CD14-positive monocyte (primary cell): ENCODE measurements at regions not wholly inside any gene's neighbourhood (a gene's known extent, or its start where the extent isn't known, plus 50 kb on each side); places are given as distances from the start of the nearest gene placed in this dataset.

Experiments used
- DNase-seq, 3 donors: peaks; one replicate each; pipeline ENCODE4 v3.0.0-alpha.2; 2011 to 2022
- H2AFZ ChIP-seq: 2 replicates; pipeline ENCODE4 v1.6.0; 2012; ENCODE audit warnings: mild to moderate bottlenecking, low read depth, low read length, inconsistent platforms; ENCODE audit not compliant: insufficient read depth, poor library complexity, severe bottlenecking
- H3K27ac ChIP-seq, 2 donors: 1 replicate in 1 of 2; 2 replicates in 1 of 2; pipeline ENCODE4 v1.5.1; 2012 to 2013; ENCODE audit warnings: low read length in 2 of 2, control low read depth in 1 of 2, inconsistent platforms in 1 of 2, low read depth in 1 of 2, mild to moderate bottlenecking in 1 of 2
- H3K27me3 ChIP-seq, 2 donors: one replicate each; pipeline versions ENCODE4 v1.6.0 to v1.6.1; 2011 to 2013; ENCODE audit warnings: low read length in 2 of 2; ENCODE audit not compliant: control insufficient read depth in 2 of 2, insufficient read depth in 2 of 2
- H3K36me3 ChIP-seq, 2 donors: replicated peaks in 1 of 2; 1 replicate in 1 of 2; 2 replicates in 1 of 2; pipeline versions ENCODE4 v1.5.1 to v1.6.1; 2012 to 2013; ENCODE audit warnings: low read length in 2 of 2, control low read depth in 1 of 2, inconsistent platforms in 1 of 2, mild to moderate bottlenecking in 1 of 2; ENCODE audit not compliant: insufficient read depth in 2 of 2, control insufficient read depth in 1 of 2
- H3K4me1 ChIP-seq, 2 donors: 1 replicate in 1 of 2; 2 replicates in 1 of 2; pipeline versions ENCODE4 v1.5.1 to v1.6.1; 2012 to 2013; ENCODE audit warnings: low read length in 2 of 2, control low read depth in 1 of 2, inconsistent platforms in 1 of 2, mild to moderate bottlenecking in 1 of 2, moderate library complexity in 1 of 2; ENCODE audit not compliant: insufficient read depth in 2 of 2, control insufficient read depth in 1 of 2
- H3K4me2 ChIP-seq: replicated peaks from 2 replicates; pipeline ENCODE3; 2012; ENCODE audit warnings: low read length, moderate library complexity, mild to moderate bottlenecking; ENCODE audit not compliant: poor library complexity, severe bottlenecking; ENCODE audit errors: extremely low read depth
- H3K4me3 ChIP-seq, 3 experiments: fragments of 200-600 bp in 1 of 3; sonication (generic) in 1 of 3; replicated peaks in 1 of 3; 1 replicate in 2 of 3; 2 replicates in 1 of 3; pipeline ENCODE4 v1.5.1; 2011 to 2013; ENCODE audit warnings: low read length in 3 of 3, mild to moderate bottlenecking in 3 of 3, control low read depth in 2 of 3, low read depth in 2 of 3, inconsistent platforms in 1 of 3, moderate library complexity in 1 of 3
- H3K79me2 ChIP-seq: 2 replicates; pipeline ENCODE4 v1.6.0; 2012; ENCODE audit warnings: mild to moderate bottlenecking, control low read depth, inconsistent platforms, low read length, moderate library complexity; ENCODE audit not compliant: insufficient read depth
- H3K9ac ChIP-seq: 2 replicates; pipeline ENCODE4 v1.6.0; 2017; ENCODE audit warnings: low read length, mild to moderate bottlenecking; ENCODE audit not compliant: insufficient read depth, poor library complexity, severe bottlenecking
- H3K9me3 ChIP-seq, 2 donors: replicated peaks in 1 of 2; 1 replicate in 1 of 2; 2 replicates in 1 of 2; pipeline versions ENCODE4 v1.5.1 to v1.6.1; 2012 to 2013; ENCODE audit warnings: low read length in 2 of 2, control low read depth in 1 of 2; ENCODE audit not compliant: control insufficient read depth in 1 of 2, insufficient read depth in 1 of 2
- H4K20me1 ChIP-seq: 2 replicates; pipeline ENCODE4 v1.6.0; 2012; ENCODE audit warnings: mild to moderate bottlenecking, low read length, control low read depth, moderate library complexity; ENCODE audit not compliant: insufficient read depth
- H3K27ac Mint-ChIP-seq, 7 donors: one replicate each; pipeline ENCODE4 v1.8.0; 2020; ENCODE audit warnings: mild to moderate bottlenecking in 7 of 7, mixed read lengths in 7 of 7, moderate library complexity in 6 of 7, inconsistent platforms in 2 of 7
- H3K27me3 Mint-ChIP-seq, 3 donors: one replicate each; pipeline ENCODE4 v1.8.0; 2021 to 2022; ENCODE audit warnings: low read depth in 3 of 3, mild to moderate bottlenecking in 3 of 3, mixed read lengths in 3 of 3, moderate library complexity in 3 of 3, inconsistent platforms in 1 of 3
- H3K36me3 Mint-ChIP-seq, 2 donors: one replicate each; pipeline ENCODE4 v1.8.0; 2020; ENCODE audit warnings: mixed read lengths in 2 of 2, inconsistent platforms in 1 of 2, mild to moderate bottlenecking in 1 of 2
- H3K4me1 Mint-ChIP-seq: one replicate; pipeline ENCODE4 v1.8.0; 2020; ENCODE audit warnings: mild to moderate bottlenecking, mixed read lengths
- H3K4me3 Mint-ChIP-seq, 2 donors: one replicate each; pipeline ENCODE4 v1.8.0; 2020; ENCODE audit warnings: mild to moderate bottlenecking in 2 of 2, mixed read lengths in 2 of 2, moderate library complexity in 1 of 2
- H3K9me3 Mint-ChIP-seq, 7 donors: one replicate each; pipeline ENCODE4 v1.8.0; 2020 to 2022; ENCODE audit warnings: mixed read lengths in 7 of 7, mild to moderate bottlenecking in 6 of 7, moderate library complexity in 6 of 7, inconsistent platforms in 2 of 7
- CTCF ChIP-seq: fragments of 200-600 bp; IDR thresholded peaks from one replicate; pipeline ENCODE4 v1.8.0; 2022; ENCODE audit warnings: antibody characterized with exemption, mild to moderate bottlenecking
- WGBS: methylation state at CpG from one replicate; pipeline ENCODE4 v1.1.5; 2013; ENCODE audit warnings: missing lambda C conversion rate; ENCODE audit not compliant: insufficient coverage; 5-methylcytosine and 5-hydroxymethylcytosine counted together
- intact Hi-C, 2 donors: fragments of 100-400 bp; cut with micrococcal nuclease; formaldehyde crosslinking; loops; one replicate each; pipeline versions ENCODE4 v1.15.0 to v1.15.1; 2023

GRCh38 chr15:66933932-66934867 lies 131.2 kb upstream of the SMAD3 start:
- no peak overlapping the region for H3K4me3 Mint-ChIP-seq
- DNase-seq = no peak

More at GRCh38 chr15:66933932-66934867, 131.2 kb upstream of the SMAD3 start:
- H3K27ac Mint-ChIP-seq = no peak overlapping the region
- no peak overlapping the region for H3K4me2 ChIP-seq
- intact Hi-C loops = no loop called here
- H3K27me3 ChIP-seq = no peaks in the 10 kb centered on the region
- peaks cover 19 to 30% of the 10 kb centered on the region in 2 donors for H3K9me3 ChIP-seq
- H3K36me3 ChIP-seq = no peaks in the 10 kb centered on the region
- H3K27ac ChIP-seq = no peak overlapping the region
- no peak overlapping the region for H3K4me3 ChIP-seq
- peaks cover 0 to 5% of the 10 kb centered on the region in 2 donors for H3K4me1 ChIP-seq
- H4K20me1 ChIP-seq = no peaks in the 10 kb centered on the region
- H3K4me1 Mint-ChIP-seq = peaks cover 14% of the 10 kb centered on the region
- WGBS = 98% methylated on average over 5 of the region's 8 CpGs
- H3K9me3 Mint-ChIP-seq = peaks cover 19 to 36% (median 29%) of the 10 kb centered on the region in 7 donors
- no peaks in the 10 kb centered on the region for H3K36me3 Mint-ChIP-seq
- no peak for TF ChIP-seq CTCF
- no peak overlapping the region for H2AFZ ChIP-seq
- H3K27me3 Mint-ChIP-seq = peaks cover 0 to 2% (median 0%) of the 10 kb centered on the region in 3 donors
- no peak overlapping the region for H3K9ac ChIP-seq
- H3K79me2 ChIP-seq = no peaks in the 10 kb centered on the region
